ENCODE measurements at regions not wholly inside any gene's neighbourhood (a gene's known extent, or its start where the extent isn't known, plus 50 kb on each side); places are given as distances from the start of the nearest gene placed in this dataset.

DNA sequence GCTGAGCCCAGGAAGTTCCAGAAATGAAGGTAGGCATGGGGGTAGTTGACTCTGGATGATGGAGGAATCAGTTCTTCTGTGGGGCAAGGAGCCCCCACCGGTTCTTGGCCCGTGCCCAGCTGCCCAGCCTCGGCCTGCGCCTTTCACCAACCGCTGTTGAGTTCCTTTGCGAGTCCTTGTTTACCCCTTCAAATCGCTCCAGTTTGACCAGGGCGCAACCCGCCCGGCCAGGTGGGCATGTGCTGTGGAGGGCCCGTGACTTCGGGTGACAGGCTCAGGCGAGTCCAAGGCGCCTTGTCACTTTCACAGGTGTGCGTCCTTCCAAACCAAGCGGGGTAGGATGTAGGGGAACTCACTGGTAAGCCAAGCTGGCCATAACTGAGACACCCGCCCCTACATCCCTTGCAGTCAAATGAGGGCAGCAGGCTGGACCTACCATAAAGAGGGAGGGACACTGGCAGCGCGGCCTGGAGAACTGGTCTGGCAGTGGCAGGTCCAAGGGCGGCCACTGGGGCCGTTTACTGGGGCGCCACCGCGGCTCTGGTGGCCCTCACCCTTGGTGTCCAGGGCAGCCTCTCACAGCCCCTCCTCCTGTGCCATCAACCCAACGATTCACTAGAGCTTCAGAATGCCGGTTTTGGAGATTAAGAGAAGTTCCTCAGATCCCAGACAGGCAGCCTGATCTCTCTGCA, 160.3 kb upstream of the ZIC3 start:
- ATAC-seq = no peak
- no peak for DNase-seq
- intact Hi-C loops (cut with DNase I) = no loop called here

DNA sequence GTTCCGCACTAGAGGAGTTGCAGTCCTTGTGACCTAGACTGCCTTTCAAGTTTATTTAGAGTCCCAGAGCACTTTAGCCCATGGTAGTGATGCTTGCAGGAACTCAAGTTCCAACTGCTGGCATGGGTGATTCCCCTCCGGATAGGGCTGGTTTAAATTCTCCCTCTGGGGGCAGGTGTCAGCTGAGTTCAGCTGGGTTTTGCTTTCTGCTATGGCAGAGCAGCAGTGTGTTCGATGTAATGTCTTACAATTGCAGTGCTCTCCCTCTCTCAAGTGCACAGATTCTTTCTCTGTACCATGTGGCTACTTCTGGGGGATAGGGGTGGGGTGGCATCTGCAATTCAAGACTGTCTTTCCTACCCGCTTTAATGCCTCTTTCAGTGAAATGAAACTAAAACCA, 164.8 kb upstream of the ZIC3 start:
- ATAC-seq (no peak), DNase-seq (no peak)
- intact Hi-C loops (cut with DNase I) = no loop called here

DNA sequence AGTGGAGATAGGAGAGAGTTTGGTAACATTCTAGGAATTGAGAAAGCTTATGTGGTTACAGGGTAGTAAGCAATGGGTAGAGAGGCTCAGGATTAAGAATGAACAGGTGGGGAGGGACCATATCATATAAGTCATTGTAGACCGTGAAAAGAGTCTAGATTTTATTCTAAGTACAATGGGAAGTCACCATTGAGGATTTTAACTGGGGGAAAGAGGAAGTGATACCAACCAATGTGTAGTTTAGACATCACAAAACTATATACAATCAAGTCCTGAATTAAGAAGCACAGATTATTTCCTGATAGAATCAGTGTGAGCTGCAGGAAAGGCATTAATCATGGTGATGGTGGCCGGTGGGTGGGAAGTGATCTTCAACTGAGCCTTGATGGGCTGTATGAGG, 178.3 kb upstream of the ZIC3 start:
- no peak for DNase-seq
- intact Hi-C loops (cut with DNase I) = no loop called here
- no peak for ATAC-seq

DNA sequence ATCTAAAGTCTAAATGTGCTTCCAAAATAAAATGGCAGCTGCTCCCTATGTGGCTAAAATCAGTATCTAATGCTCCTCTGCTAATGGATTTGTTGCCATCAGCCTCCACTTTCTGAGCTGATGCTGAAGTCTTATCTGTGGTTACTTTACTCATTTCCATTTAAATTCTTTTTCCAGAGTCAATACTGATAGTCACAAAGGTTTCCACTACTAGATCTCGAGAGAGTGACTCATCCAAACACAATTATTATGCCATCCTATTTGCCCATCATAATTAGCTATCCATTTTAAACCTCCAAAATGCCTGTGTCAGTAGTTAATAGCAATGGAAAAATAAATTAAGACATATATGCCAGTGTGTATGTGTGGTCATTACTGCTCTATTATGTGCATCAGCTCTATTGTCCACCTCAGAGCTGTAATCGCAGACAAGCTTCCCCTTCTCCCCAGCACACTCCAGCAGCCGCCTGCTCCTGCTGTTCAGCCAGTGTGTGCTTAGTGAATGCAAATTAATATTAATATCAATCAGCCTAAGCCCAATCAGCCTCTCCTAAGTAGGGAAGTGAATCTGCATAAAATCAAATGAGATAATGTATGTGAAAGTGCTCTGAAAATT, 199.8 kb upstream of the ZIC3 start:
- intact Hi-C loops (cut with DNase I) = no loop called here
- DNase-seq (no peak), ATAC-seq (no peak)

DNA sequence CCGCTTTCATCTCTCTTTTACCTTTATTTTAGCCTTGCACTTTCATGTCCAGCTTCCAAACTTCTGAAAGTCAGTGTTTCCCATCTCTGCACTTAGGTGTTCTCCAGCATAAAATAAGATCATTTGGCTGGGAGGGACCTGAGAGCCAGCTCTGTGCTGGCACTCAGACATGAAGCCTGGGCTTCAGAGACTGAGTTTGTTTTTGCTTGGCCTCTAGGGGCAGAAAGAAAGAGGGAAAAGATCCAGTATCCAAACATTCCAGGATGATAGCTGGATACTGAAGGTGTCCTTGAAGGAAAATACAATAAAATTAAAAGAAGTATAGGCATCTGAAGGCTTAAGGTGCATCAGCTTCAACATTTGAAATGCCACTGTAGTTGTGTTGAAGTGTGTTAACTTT, 202.4 kb upstream of the ZIC3 start:
- DNase-seq (no peak), ATAC-seq (no peak)
- intact Hi-C loops (cut with DNase I) = no loop called here

DNA sequence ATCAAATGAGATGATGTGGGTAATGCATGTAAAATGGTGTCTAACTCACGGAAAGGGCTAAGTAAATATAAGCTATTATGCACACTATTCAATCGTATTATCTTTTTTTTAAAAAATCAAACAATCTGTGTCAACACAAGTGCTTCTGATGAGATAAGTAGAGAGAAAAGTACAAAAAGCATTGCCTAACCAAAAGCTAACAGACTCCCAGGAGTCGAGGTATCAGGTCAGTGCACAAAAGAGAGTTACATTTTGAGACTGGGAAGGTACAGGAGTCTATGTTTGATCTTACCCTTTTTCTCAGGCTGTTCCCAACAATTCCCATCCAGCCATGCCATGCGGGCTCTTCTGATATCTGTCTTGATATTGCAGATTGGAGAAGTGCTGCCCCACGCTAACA, 203.3 kb upstream of the ZIC3 start:
- DNase-seq (no peak), ATAC-seq (no peak)
- intact Hi-C loops (cut with DNase I) = no loop called here

DNA sequence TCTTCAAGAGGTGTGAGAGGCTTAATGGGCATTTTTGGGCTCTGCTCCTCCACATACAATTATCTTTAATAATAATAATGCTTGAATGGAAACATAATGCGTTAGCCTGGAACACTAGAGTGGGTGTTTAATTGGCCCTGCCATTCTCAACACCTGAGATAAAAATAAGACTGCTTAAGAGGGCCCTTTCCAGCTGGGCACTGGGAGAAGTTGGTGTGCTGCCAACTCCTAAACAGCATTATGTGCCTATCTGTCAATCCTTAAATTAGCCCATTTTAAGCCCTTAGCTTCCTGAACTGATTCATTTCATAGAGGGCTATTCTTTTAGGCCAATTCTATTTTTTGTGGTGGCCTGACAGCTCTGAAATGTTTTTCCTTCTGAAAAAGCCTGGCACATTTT, 211.1 kb upstream of the ZIC3 start:
- ATAC-seq = no peak
- no peak for DNase-seq
- intact Hi-C loops (cut with DNase I) = no loop called here

DNA sequence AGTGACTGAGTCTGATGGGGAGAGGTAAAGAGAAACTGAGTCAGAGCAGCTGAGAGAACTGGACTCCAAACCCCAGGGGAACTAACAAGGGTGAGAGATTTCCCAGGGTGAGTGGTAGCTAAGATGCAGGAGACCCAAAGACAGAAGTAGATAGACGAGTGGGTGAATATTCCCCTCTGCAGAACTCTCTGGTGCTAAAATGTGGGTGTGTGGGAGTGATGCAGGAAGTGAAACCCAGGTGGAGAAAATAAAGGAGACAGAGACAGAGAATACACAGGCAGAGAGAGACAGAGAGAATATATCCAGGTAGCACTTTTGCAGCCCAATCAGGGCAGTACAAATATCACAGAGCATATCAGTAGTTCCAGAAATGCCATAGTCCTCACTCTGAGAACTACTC, 212.5 kb upstream of the ZIC3 start:
- ATAC-seq (no peak), DNase-seq (no peak)
- intact Hi-C loops (cut with DNase I) = no loop called here

DNA sequence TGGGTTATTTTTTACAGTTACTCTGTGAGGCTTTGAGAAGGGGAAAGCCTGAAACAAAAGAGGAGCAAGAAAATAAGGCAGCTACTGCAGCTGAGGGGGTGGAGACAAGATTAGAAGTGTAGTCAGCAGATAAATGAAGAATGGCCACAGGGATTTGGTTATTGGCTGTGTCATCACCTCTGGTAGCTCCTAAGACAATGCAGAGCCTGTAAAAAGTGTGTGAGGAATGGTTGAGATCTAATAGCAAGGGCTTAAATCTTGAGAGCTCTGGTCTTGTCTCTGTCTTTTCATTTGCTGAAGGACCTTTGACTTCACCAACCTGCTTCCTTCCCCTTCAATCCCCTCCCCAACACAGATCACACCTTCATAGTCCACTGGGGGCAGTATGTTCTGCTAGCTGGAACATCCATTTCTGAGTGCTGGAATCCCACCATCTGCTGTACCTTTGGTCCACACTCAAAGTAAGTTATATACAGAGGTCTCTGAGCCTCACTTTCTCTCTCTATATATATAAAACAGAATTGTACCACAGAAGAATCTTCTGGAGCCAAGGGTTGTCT, 213.7 kb upstream of the ZIC3 start:
- DNase-seq = no peak
- no peak for ATAC-seq
- intact Hi-C loops (cut with DNase I) = no loop called here

DNA sequence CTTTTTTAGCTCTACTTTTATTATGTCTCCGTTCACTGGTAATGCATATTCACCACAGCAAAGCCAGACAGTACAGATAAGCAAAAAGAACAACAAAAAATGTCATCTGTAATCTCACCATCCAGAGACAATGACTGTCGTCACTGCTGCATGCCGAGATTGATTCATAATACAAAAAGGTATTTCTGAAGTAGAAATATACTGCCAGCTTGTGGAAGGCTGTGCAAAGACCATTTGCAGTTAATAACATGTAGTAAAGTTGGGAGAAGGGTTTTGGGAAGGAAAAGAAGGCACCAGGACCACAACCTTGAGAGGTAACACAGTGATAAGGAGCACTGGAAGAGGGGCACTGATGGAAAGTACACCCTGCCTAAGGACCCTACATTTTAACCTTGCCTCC, 223.0 kb upstream of the ZIC3 start:
- DNase-seq (no peak), ATAC-seq (no peak)
- intact Hi-C loops (cut with DNase I) = no loop called here

DNA sequence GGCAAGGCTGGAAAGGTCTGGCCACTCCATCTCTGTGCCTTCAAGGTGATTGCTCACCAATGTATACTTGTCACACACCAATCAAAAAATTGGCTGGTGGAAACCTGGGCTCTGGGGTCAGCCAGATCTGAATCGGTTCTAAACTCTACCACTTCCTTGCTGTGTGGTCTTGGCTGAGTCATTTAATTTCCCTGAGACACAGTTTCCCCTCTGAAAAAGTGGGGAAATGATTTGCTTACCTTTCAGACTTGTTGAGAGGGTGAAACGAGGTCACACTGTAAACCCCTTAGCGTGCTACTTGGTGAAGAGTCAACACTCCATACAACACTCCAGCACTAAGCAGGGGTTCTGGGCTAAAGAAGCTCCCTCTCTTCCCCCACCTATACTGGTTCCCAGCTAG, 252.3 kb upstream of the ZIC3 start:
- intact Hi-C loops (cut with DNase I) = no loop called here
- ATAC-seq (no peak), DNase-seq (no peak)

DNA sequence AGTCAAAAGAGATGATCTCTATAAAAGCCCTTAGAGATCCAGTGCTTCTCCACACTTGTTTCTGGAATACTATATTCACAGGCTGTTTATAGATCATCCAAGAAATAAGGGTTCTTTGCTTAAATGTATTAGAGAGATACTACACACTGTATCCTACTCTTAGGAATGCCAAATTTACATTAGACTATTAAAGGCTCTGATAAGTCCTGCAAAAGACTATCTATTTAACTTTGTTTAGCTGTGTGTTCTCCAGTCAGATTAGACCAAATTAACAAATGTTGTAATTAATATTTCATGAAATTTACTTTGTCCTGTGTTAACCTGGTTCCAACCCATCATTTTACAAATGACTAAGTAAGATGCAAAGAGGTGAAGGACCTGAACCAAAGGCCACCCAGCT, 260.5 kb upstream of the ZIC3 start:
- DNase-seq = no peak
- intact Hi-C loops (cut with DNase I) = no loop called here
- ATAC-seq = no peak

DNA sequence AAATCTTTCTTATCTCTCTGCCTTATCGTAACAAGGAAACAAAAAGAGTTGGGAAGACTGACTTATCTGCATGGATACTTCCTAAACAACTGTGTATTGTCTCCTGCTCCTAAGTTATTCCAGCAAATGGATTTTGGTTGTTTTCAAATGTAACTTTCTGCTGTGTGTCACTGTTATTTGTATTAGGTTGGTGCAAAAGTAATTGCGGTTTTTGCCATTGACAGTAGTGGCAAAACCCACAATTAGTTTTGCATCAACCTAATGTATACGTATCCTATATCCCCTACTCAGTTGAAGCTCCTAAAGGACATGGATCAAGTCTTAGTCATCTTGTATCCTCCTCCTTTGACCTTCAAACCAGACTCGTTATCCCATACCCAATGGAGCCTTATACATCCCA, 263.4 kb upstream of the GPR101 start:
- intact Hi-C loops (cut with DNase I) = no loop called here
- no peak for ATAC-seq
- no peak for DNase-seq

DNA sequence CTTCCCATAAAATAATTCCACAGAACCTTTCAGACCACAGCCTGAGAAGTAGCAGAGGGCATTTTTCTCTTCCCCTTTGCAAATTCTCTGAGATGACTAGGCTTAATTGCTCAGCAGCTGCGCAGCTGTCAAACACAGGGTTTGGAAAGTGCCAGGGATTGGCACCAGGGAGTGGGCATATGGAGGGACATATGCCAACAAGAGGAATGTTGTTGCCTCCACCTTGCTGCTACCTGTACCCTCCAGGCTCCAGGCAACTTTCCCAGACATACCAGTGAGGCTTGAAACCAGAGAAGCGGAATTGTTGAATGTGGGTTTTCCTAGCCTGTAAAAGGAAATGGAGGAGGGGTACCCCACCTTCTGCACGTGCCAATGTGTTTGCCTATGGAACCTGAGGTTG, 256.2 kb upstream of the GPR101 start:
- DNase-seq (no peak), ATAC-seq (no peak)
- intact Hi-C loops (cut with DNase I) = no loop called here

DNA sequence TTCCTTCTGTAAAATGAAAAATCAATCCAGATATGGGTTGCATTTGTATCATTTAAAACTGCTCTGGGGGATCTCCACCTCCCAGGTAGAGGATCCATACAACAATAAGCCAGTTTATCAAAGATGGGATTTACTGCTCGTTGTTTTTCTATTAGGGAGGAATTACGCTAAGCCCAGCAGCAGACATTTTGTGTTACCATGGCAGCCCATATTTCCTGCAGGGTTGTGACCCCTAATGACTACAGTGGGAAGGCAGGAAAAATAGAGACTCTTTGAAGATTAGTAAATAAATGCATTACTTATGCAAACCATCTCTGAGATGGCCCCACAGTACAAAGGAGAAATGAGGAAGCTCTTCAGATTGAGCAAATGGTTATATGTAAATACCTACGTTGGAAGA, 253.4 kb upstream of the GPR101 start:
- DNase-seq (no peak), ATAC-seq (no peak)
- intact Hi-C loops (cut with DNase I) = no loop called here

DNA sequence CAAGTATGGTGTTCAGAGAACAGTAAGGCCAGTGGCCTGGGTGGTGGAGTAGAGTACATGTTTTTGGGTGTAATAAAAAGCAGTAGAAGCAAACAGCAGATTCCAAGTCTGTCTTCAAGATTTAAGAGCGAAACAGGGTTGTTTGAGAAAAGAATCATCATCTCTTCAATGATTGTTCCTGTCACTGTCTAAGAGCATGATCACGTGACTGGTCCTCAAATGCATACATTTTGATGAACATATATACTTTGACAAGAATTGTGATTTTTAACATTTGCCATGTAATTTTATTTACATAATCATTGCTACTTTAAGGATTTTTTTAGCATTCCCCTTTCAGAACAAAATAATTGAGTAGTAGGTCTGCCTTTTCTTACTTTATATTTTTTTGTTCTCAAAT, 252.6 kb upstream of the GPR101 start:
- ATAC-seq = no peak
- intact Hi-C loops (cut with DNase I) = no loop called here
- DNase-seq = no peak

DNA sequence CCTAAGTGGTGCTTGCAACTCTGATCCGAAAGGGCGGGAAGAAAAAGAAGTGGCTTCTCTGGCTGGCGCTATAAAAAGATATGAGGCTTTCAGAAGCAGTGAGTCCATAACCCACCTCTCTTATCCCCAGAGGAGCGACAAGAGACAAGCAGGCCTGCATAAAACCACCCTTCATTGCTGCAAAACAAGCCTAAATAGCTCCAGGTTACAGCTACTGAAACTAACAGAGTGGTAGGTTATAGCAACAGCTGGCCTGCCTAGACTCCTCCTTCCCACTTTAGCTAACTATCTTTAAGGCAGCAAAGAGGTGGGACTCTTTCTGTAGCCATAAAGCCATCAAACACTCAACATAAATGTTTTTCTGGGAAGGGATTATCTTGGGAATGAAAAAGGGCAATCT, 245.0 kb upstream of the GPR101 start:
- DNase-seq (no peak), ATAC-seq (no peak)
- intact Hi-C loops (cut with DNase I) = no loop called here

DNA sequence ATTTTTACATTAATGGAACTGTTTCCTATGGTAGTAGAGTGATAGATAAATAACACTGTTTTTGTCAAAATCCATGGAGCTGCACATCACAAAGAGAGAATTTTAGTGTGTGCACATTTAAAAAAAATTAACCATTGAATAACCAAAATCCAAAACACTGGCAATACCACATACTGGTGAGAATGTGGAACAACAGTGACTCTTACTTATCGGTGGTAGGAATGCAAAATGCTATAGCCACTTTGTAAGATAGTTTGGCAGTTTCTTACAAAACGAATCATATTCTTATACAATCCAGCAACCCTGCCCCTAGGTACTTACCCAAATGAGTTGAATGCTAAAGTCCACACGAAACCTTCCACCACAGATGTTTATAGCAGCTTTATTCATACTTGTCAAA, 229.6 kb upstream of the GPR101 start:
- DNase-seq (no peak), ATAC-seq (no peak)
- intact Hi-C loops (cut with DNase I) = no loop called here

DNA sequence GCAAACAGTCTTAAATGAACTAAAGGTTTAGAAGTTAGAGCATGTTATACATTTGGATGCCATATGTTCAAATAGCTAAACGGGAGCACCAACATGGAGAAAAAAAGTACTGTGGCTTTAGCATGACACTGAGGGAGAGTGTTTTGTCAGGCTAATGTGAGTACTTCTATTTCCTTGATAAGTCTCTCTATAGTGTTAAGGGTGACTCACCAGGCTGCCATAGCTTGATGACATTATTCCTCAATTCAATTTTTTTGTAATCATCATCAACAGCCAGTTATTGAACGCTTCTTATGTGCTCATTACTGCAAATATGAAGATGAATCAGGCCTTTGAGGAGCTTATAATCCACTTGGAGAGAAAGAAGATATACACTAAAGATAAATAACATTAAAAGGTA, 211.4 kb upstream of the GPR101 start:
- DNase-seq = no peak
- intact Hi-C loops (cut with DNase I) = no loop called here

DNA sequence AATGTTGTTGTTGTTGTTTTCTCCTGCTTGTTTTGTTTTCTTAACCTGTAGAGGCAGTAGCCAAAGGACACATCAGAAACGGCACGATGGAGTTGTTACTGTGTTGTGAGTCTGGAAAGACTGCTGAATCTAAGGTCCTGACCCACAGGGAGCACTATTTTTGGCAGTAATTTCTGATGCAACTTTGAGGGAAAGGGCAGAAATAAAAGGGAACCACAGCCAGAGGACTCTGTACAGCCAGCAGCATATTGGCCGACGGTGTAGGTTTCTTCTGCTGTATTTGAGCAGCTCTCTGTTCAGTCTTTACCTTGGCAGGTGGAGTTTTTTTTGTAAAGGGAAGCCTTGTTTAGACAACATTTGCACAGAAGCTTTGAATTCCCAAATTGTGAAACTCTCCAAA, 203.0 kb upstream of the GPR101 start:
- DNase-seq (no peak), ATAC-seq (no peak)
- intact Hi-C loops (cut with DNase I) = no loop called here

More for the DNA sequence above, 211.4 kb upstream of the GPR101 start:
- no peak for ATAC-seq

DNA sequence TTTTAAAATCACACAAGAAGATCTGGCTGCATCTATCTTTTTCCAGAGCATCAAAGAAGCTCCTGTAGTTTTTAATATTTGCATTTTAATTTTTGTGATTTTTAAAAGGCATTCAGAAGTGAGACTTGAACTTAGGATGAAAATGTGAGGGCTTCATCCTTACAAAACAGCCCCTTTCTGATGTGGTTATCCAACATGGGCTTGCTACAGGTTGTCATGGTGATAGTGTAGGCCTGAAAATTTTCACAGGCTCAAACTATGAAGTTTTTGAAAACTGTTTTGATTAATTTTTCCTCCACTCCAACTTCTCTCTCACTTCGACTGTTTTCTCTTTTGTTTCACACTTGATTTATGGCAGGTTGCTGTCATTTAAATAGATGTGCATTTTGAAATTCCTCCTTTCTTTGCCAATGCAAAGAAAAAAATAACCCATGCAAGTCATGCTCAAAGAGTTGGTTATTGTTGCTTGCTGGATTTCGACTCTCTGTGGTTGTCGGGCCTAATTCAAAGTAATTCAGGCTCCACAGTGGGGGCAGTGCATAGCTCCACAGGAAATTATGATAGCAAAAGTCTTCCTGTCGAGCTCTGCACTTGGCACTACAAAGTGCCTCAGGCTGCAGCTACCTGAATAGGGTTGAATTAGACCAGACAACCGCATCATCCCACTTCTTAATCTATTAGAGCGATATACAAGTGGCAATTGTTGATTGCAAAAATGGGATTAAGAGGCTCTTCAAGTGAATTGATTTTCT, 201.0 kb upstream of the GPR101 start:
- DNase-seq (no peak), ATAC-seq (no peak)
- intact Hi-C loops (cut with DNase I) = no loop called here

Data from left cardiac atrium (tissue), 4 donors.